SJSA1 (cell line): ENCODE measurements at regions not wholly inside any gene's neighbourhood (a gene's known extent, or its start where the extent isn't known, plus 50 kb on each side); places are given as distances from the start of the nearest gene placed in this dataset.
"Not testable (repeated sequence)": the region's sequence is repeated elsewhere in the genome, so short reads cannot be mapped to it uniquely, and the experiment has no call there.

Experiments used
- DNase-seq, 2 experiments: peaks; one replicate each; pipeline ENCODE4 v3.0.0-alpha.2; 2015 to 2020; ENCODE audit warnings: low spot score in 2 of 2, low read depth in 1 of 2
- H3K27ac ChIP-seq: fragments of 250-450 bp; sonication (Bioruptor Pico); 2 replicates; pipeline ENCODE4 v1.5.1; 2020; ENCODE audit warnings: mild to moderate bottlenecking, moderate library complexity
- H3K27me3 ChIP-seq: fragments of 250-450 bp; sonication (Bioruptor Pico); replicated peaks from 2 replicates; pipeline ENCODE4 v1.5.1; 2020; ENCODE audit warnings: mild to moderate bottlenecking, moderate library complexity
- H3K36me3 ChIP-seq: fragments of 250-450 bp; sonication (Bioruptor Pico); 2 replicates; pipeline ENCODE4 v1.5.1; 2020; ENCODE audit warnings: mild to moderate bottlenecking
- H3K4me1 ChIP-seq: fragments of 250-450 bp; sonication (Bioruptor Pico); replicated peaks from 2 replicates; pipeline ENCODE4 v1.6.1; 2021; ENCODE audit warnings: mild to moderate bottlenecking
- H3K4me3 ChIP-seq: fragments of 250-450 bp; sonication (Bioruptor Pico); 2 replicates; pipeline ENCODE4 v1.5.1; 2020; ENCODE audit warnings: mild to moderate bottlenecking
- H3K9me3 ChIP-seq: fragments of 250-450 bp; sonication (Bioruptor Pico); replicated peaks from 2 replicates; pipeline ENCODE4 v1.5.1; 2020; ENCODE audit warnings: mild to moderate bottlenecking

GRCh38 chr1:65577982-65578381 lies 157.5 kb downstream of the LEPR start:
- H3K36me3 ChIP-seq, H3K4me1 ChIP-seq, H3K27me3 ChIP-seq, H3K27ac ChIP-seq, DNase-seq, H3K9me3 ChIP-seq, H3K4me3 ChIP-seq: not testable (repeated sequence)

- no peak overlapping the region for H3K27ac ChIP-seq
- H3K36me3 ChIP-seq: no peaks in the 10 kb centered on the region
- H3K4me1 ChIP-seq: no peaks in the 10 kb centered on the region
- H3K4me3 ChIP-seq: no peak overlapping the region
- DNase-seq: no peak
- no peaks in the 10 kb centered on the region for H3K9me3 ChIP-seq
- H3K27me3 ChIP-seq: 0 out of 2 replicates have a peak, but pooled peaks cover 3% of the 10 kb centered on the region
These were observed 160.7 kb downstream of the LEPR start for GRCh38 chr1:65581119-65581518.

- Histone ChIP-seq H3K27me3 (0 out of 2 replicates have a peak, but pooled peaks cover 12% of the 10 kb centered on the region), H3K9me3 (no peaks in the 10 kb centered on the region), H3K36me3 (no peaks in the 10 kb centered on the region), H3K4me1 (no peaks in the 10 kb centered on the region), H3K27ac (no peak overlapping the region), H3K4me3 (no peak overlapping the region)
- DNase-seq: no peak
These were observed 163.9 kb downstream of the LEPR start for GRCh38 chr1:65584399-65584798.

- no peak for DNase-seq
- Histone ChIP-seq H3K27ac (no peak overlapping the region), H3K4me3 (no peak overlapping the region), H3K36me3 (no peaks in the 10 kb centered on the region), H3K27me3 (peaks cover 12% of the 10 kb centered on the region; the same call in 1 of the 2 replicates), H3K9me3 (no peaks in the 10 kb centered on the region), H3K4me1 (no peaks in the 10 kb centered on the region)
These were observed 169.8 kb downstream of the LEPR start for GRCh38 chr1:65590279-65590678.

- DNase-seq: no peak
- H3K4me3 ChIP-seq: no peak overlapping the region
These were observed 173.0 kb downstream of the LEPR start for GRCh38 chr1:65593516-65593915.

GRCh38 chr1:65595724-65596123 lies 175.3 kb downstream of the LEPR start:
- Histone ChIP-seq H3K27ac (no peak overlapping the region), H3K4me1 (no peaks in the 10 kb centered on the region), H3K36me3 (no peaks in the 10 kb centered on the region), H3K4me3 (no peak overlapping the region), H3K27me3 (no peaks in the 10 kb centered on the region), H3K9me3 (no peaks in the 10 kb centered on the region)
- no peak for DNase-seq

More at GRCh38 chr1:65593516-65593915, 173.0 kb downstream of the LEPR start:
- no peaks in the 10 kb centered on the region for H3K36me3 ChIP-seq
- H3K27me3 ChIP-seq: no peaks in the 10 kb centered on the region; the same call in 1 of the 2 replicates
- no peak overlapping the region for H3K27ac ChIP-seq
- H3K9me3 ChIP-seq: no peaks in the 10 kb centered on the region
- H3K4me1 ChIP-seq: no peaks in the 10 kb centered on the region

GRCh38 chr1:65596768-65597167 lies 176.3 kb downstream of the LEPR start:
- DNase-seq: no peak
- H3K27me3 ChIP-seq: no peaks in the 10 kb centered on the region
- no peaks in the 10 kb centered on the region for H3K4me1 ChIP-seq
- no peaks in the 10 kb centered on the region for H3K9me3 ChIP-seq
- no peaks in the 10 kb centered on the region for H3K36me3 ChIP-seq
- H3K4me3 ChIP-seq: no peak overlapping the region
- no peak overlapping the region for H3K27ac ChIP-seq

- H3K27me3 ChIP-seq: no peaks in the 10 kb centered on the region
- no peaks in the 10 kb centered on the region for H3K4me1 ChIP-seq
- H3K9me3 ChIP-seq: no peaks in the 10 kb centered on the region
- H3K27ac ChIP-seq: no peak overlapping the region
- no peak for DNase-seq
- no peaks in the 10 kb centered on the region for H3K36me3 ChIP-seq
- no peak overlapping the region for H3K4me3 ChIP-seq
These were observed 185.2 kb downstream of the LEPR start for GRCh38 chr1:65605621-65606020.

GRCh38 chr1:65606426-65606825 lies 186.0 kb downstream of the LEPR start:
- Histone ChIP-seq H3K27ac (no peak overlapping the region), H3K4me1 (no peaks in the 10 kb centered on the region), H3K36me3 (no peaks in the 10 kb centered on the region), H3K9me3 (no peaks in the 10 kb centered on the region), H3K27me3 (no peaks in the 10 kb centered on the region), H3K4me3 (no peak overlapping the region)
- DNase-seq: no peak

GRCh38 chr1:65613884-65614283 lies 178.8 kb upstream of the PDE4B start:
- DNase-seq: no peak
- H3K4me1 ChIP-seq: no peaks in the 10 kb centered on the region
- no peak overlapping the region for H3K27ac ChIP-seq
- H3K9me3 ChIP-seq: no peaks in the 10 kb centered on the region
- H3K27me3 ChIP-seq: no peaks in the 10 kb centered on the region
- no peak overlapping the region for H3K4me3 ChIP-seq
- no peaks in the 10 kb centered on the region for H3K36me3 ChIP-seq

GRCh38 chr1:65615859-65616258 lies 176.8 kb upstream of the PDE4B start:
- DNase-seq: no peak
- no peaks in the 10 kb centered on the region for H3K4me1 ChIP-seq

GRCh38 chr1:65621721-65622120 lies 171.0 kb upstream of the PDE4B start:
- not testable (repeated sequence) for H3K27me3 ChIP-seq, H3K9me3 ChIP-seq, H3K4me3 ChIP-seq, DNase-seq, H3K4me1 ChIP-seq, H3K36me3 ChIP-seq, H3K27ac ChIP-seq

More at GRCh38 chr1:65615859-65616258, 176.8 kb upstream of the PDE4B start:
- H3K27ac ChIP-seq: no peak overlapping the region
- H3K4me3 ChIP-seq: no peak overlapping the region
- H3K27me3 ChIP-seq: no peaks in the 10 kb centered on the region
- no peaks in the 10 kb centered on the region for H3K9me3 ChIP-seq
- no peaks in the 10 kb centered on the region for H3K36me3 ChIP-seq

- Histone ChIP-seq H3K27ac (no peak overlapping the region), H3K36me3 (no peaks in the 10 kb centered on the region), H3K4me3 (no peak overlapping the region), H3K27me3 (no peaks in the 10 kb centered on the region), H3K4me1 (no peaks in the 10 kb centered on the region), H3K9me3 (no peaks in the 10 kb centered on the region)
- no peak for DNase-seq
These were observed 168.8 kb upstream of the PDE4B start for GRCh38 chr1:65623895-65624294.

- Histone ChIP-seq H3K4me1 (no peaks in the 10 kb centered on the region), H3K27me3 (no peaks in the 10 kb centered on the region), H3K9me3 (no peaks in the 10 kb centered on the region), H3K27ac (no peak overlapping the region), H3K36me3 (no peaks in the 10 kb centered on the region), H3K4me3 (no peak overlapping the region)
- no peak for DNase-seq
These were observed 167.2 kb upstream of the PDE4B start for GRCh38 chr1:65625528-65625927.

GRCh38 chr1:65626003-65626402 lies 166.7 kb upstream of the PDE4B start:
- Histone ChIP-seq H3K36me3 (no peaks in the 10 kb centered on the region), H3K4me1 (no peaks in the 10 kb centered on the region), H3K9me3 (no peaks in the 10 kb centered on the region), H3K27ac (no peak overlapping the region), H3K27me3 (no peaks in the 10 kb centered on the region), H3K4me3 (no peak overlapping the region)
- DNase-seq: no peak
